HepG2 (cell line): ENCODE measurements at regions not wholly inside any gene's neighbourhood (a gene's known extent, or its start where the extent isn't known, plus 50 kb on each side); places are given as distances from the start of the nearest gene placed in this dataset.

ENCODE experiments used
- ATAC-seq: fragments of 200-7000 bp; cut with Tn5 transposase; 3 replicates; pipeline ENCODE4 v1.9.1; 2020; ENCODE audit warnings: mild to moderate bottlenecking, moderate library complexity
- BruUV-seq: library from RNA; stranded (reverse); fragments of 400-500 nt; replicated peaks from 2 replicates; lab custom pipeline; 2021; lab: Mats Ljungman, UMichigan
- CTCF ChIA-PET: fragments of 300-600 bp; formaldehyde crosslinking; extraction: SDS; loops from one replicate; lab custom pipeline; 2021; ENCODE audit warnings: low total read pairs, inconsistent platforms, low intra/inter-chr PET ratio; lab: Yijun Ruan, JAX
- POLR2A ChIA-PET: fragments of 350-600 bp; sonication (Branson Sonifier 250); formaldehyde crosslinking; loops from one replicate; lab custom pipeline; 2020; ENCODE audit warnings: antibody characterized with exemption, inconsistent platforms; lab: Yijun Ruan, JAX
- DNase-seq: peaks from one replicate; pipeline ENCODE4 v3.0.0-alpha.2; 2015; ENCODE audit warnings: low spot score
- FAIRE-seq: peaks from 3 replicates; lab custom pipeline; 2011; peaks lifted over from hg19 to GRCh38; lab: Jason Lieb, UNC
- H2AFZ ChIP-seq: one replicate; pipeline ENCODE4 v1.6.1; 2011; ENCODE audit warnings: low read length, inconsistent platforms
- H3K27ac ChIP-seq: fragments of 300-600 bp; 3 replicates; pipeline ENCODE4 v1.8.0; 2011; ENCODE audit warnings: mixed run types, mild to moderate bottlenecking, mixed read lengths, low read length, inconsistent platforms; ENCODE audit not compliant: insufficient read depth; ENCODE audit errors: extremely low read length
- H3K27me3 ChIP-seq, 2 experiments: fragments of 200-600 bp in 1 of 2; 2 replicates in 1 of 2; 3 replicates in 1 of 2; pipeline versions ENCODE4 v1.6.0 to v1.8.0; 2011; ENCODE audit warnings: low read length in 2 of 2, mild to moderate bottlenecking in 2 of 2, moderate library complexity in 2 of 2, inconsistent platforms in 1 of 2; ENCODE audit not compliant: insufficient read depth in 2 of 2, control insufficient read depth in 1 of 2
- H3K36me3 ChIP-seq, 2 experiments: fragments of 200-600 bp in 1 of 2; replicated peaks in 1 of 2; 2 replicates in 1 of 2; 3 replicates in 1 of 2; pipeline versions ENCODE4 v1.5.1 to v1.8.0; 2011; ENCODE audit warnings: low read length in 2 of 2, inconsistent platforms in 1 of 2; ENCODE audit not compliant: insufficient read depth in 2 of 2, control insufficient read depth in 1 of 2
- H3K4me1 ChIP-seq: 2 replicates; pipeline ENCODE4 v1.5.1; 2012; ENCODE audit warnings: low read length, inconsistent platforms; ENCODE audit not compliant: insufficient read depth
- H3K4me2 ChIP-seq: 2 replicates; pipeline ENCODE4 v1.6.0; 2011; ENCODE audit warnings: low read depth, low read length, inconsistent platforms
- H3K4me3 ChIP-seq, 3 experiments: fragments of 200-600 bp in 1 of 3; sonication (generic), shearing (Covaris generic) in 1 of 3; replicated peaks in 1 of 3; 2 replicates each; pipeline ENCODE4 v1.5.1; 2011 to 2016; ENCODE audit warnings: low read length in 3 of 3, inconsistent platforms in 2 of 3, low read depth in 2 of 3, mild to moderate bottlenecking in 2 of 3, control low read depth in 1 of 3, mixed read lengths in 1 of 3; ENCODE audit not compliant: insufficient read depth in 1 of 3
- H3K79me2 ChIP-seq: one replicate; pipeline ENCODE4 v1.6.1; 2011; ENCODE audit warnings: low read length, inconsistent platforms; ENCODE audit not compliant: insufficient read depth
- H3K9ac ChIP-seq: 2 replicates; pipeline ENCODE4 v1.6.0; 2011; ENCODE audit warnings: mild to moderate bottlenecking, low read depth, low read length, inconsistent platforms; ENCODE audit not compliant: insufficient read depth
- H3K9me3 ChIP-seq: 2 replicates; pipeline ENCODE4 v1.5.1; 2012; ENCODE audit warnings: mild to moderate bottlenecking, low read length
- H4K20me1 ChIP-seq: 2 replicates; pipeline ENCODE4 v1.6.0; 2011; ENCODE audit warnings: inconsistent platforms, mild to moderate bottlenecking, low read length, moderate library complexity; ENCODE audit not compliant: insufficient read depth
- AGO2 ChIP-seq: fragments of 200-400 bp; formaldehyde crosslinking; optimal IDR thresholded peaks from 2 replicates; pipeline ENCODE3; 2017; ENCODE audit warnings: mild to moderate bottlenecking, low read depth, low read length, moderate library complexity
- AKAP8 ChIP-seq: sonication (generic); formaldehyde crosslinking; IDR thresholded peaks from 2 replicates; pipeline ENCODE4 v1.5.1; 2020; ENCODE audit warnings: mild to moderate bottlenecking, missing genetic modification reagents
- CEBPB ChIP-seq: IDR thresholded peaks from 2 replicates; pipeline ENCODE4 v1.6.1; 2011; ENCODE audit warnings: low read depth, low read length, improper control_type of control experiment, borderline replicate concordance
- GMEB2 ChIP-seq: IDR thresholded peaks from 2 replicates; pipeline ENCODE4 v1.6.1; 2016; ENCODE audit warnings: missing biosample characterization, missing genetic modification reagents, low read depth
- GTF3A ChIP-seq: sonication (generic); formaldehyde crosslinking; conservative IDR thresholded peaks from 2 replicates; pipeline ENCODE4 v1.4.0; 2020; ENCODE audit warnings: mild to moderate bottlenecking, missing genetic modification reagents
- HOXA3 ChIP-seq: sonication (generic); formaldehyde crosslinking; IDR thresholded peaks from 2 replicates; pipeline ENCODE4 v1.5.0; 2020; ENCODE audit warnings: missing genetic modification reagents
- HOXD1 ChIP-seq: sonication (generic); formaldehyde crosslinking; IDR thresholded peaks from 2 replicates; pipeline ENCODE4 v1.5.0; 2020; ENCODE audit warnings: missing genetic modification reagents
- KAT7 ChIP-seq: IDR thresholded peaks from 2 replicates; pipeline ENCODE4 v1.6.1; 2018; ENCODE audit warnings: borderline replicate concordance, missing compliant biosample characterization
- PRMT3 ChIP-seq: sonication (generic); formaldehyde crosslinking; IDR thresholded peaks from 2 replicates; pipeline ENCODE4 v1.8.1; 2022; ENCODE audit warnings: low read depth, mild to moderate bottlenecking, moderate library complexity, missing genetic modification reagents, borderline replicate concordance
- RNF2 ChIP-seq: fragments of 450-650 bp; conservative IDR thresholded peaks from 2 replicates; pipeline ENCODE4 v1.6.1; 2016; ENCODE audit warnings: low read depth
- U2AF1 ChIP-seq: fragments of 200-400 bp; formaldehyde crosslinking; optimal IDR thresholded peaks from 2 replicates; pipeline ENCODE3; 2017; ENCODE audit warnings: mild to moderate bottlenecking, low read depth, low read length
- ZBTB21 ChIP-seq: sonication (generic); formaldehyde crosslinking; IDR thresholded peaks from 2 replicates; pipeline ENCODE4 v1.4.0; 2020; ENCODE audit warnings: missing genetic modification reagents
- ZNF282 ChIP-seq: fragments of 450-650 bp; IDR thresholded peaks from 2 replicates; pipeline ENCODE4 v1.6.1; 2018; ENCODE audit not compliant: partially characterized antibody
- ZNF383 ChIP-seq: sonication (generic); formaldehyde crosslinking; IDR thresholded peaks from 2 replicates; pipeline ENCODE4 v1.4.0; 2020; ENCODE audit warnings: missing genetic modification reagents, mild to moderate bottlenecking, borderline replicate concordance
- ZNF644 ChIP-seq: IDR thresholded peaks from 2 replicates; pipeline ENCODE4 v1.6.1; 2016; ENCODE audit warnings: low read depth
- ZNF703 ChIP-seq: sonication (generic); formaldehyde crosslinking; IDR thresholded peaks from 2 replicates; pipeline ENCODE4 v1.5.1; 2020; ENCODE audit warnings: missing genetic modification reagents, mild to moderate bottlenecking, moderate library complexity, borderline replicate concordance
- ZNF883 ChIP-seq: sonication (generic); formaldehyde crosslinking; IDR thresholded peaks from 2 replicates; pipeline ENCODE4 v1.5.1; 2020; ENCODE audit warnings: mild to moderate bottlenecking, missing genetic modification reagents; ENCODE audit errors: not compliant biosample characterization
- WGBS: methylation state at CpG from one replicate; pipeline ENCODE4 v1.1.6; 2017; ENCODE audit warnings: low lambda C conversion rate; 5-methylcytosine and 5-hydroxymethylcytosine counted together
- in situ Hi-C: cut with HindIII; loops from 2 replicates; pipeline ENCODE4 v1.10.0; 2017; ENCODE audit warnings: low pct_unique_long_range_greater_than_20kb; ENCODE audit not compliant: extremely low pct_ligation_motif_present
- intact Hi-C: fragments of 100-400 bp; cut with micrococcal nuclease; formaldehyde crosslinking; loops from one replicate; pipeline ENCODE4 v1.10.0; 2022; ENCODE audit not compliant: unreplicated experiment
- TF ChIP-seq, protein P1 (sequence below): sonication (generic); formaldehyde crosslinking; IDR thresholded peaks from 2 replicates; pipeline ENCODE4 v1.4.0; 2020; ENCODE audit warnings: mild to moderate bottlenecking, low read depth, missing genetic modification reagents
- TF ChIP-seq, protein P2 (sequence below): sonication (generic); formaldehyde crosslinking; IDR thresholded peaks from 2 replicates; pipeline ENCODE4; 2020; ENCODE audit warnings: missing genetic modification reagents, mild to moderate bottlenecking, borderline replicate concordance

- Histone ChIP-seq H3K9ac (no peak overlapping the region), H3K4me2 (no peak overlapping the region), H2AFZ (no peak overlapping the region), H3K27ac (no peak overlapping the region), H3K4me3 (no peak overlapping the region), H3K9me3 (no peaks in the 10 kb centered on the region), H3K79me2 (no peaks in the 10 kb centered on the region), H3K4me1 (no peaks in the 10 kb centered on the region), H4K20me1 (no peaks in the 10 kb centered on the region), H3K36me3 (no peaks in the 10 kb centered on the region), H3K27me3 (no peaks in the 10 kb centered on the region)
- no TSS peak for BruUV-seq
- CTCF ChIA-PET, result no interaction called here
- ATAC-seq (no peak), FAIRE-seq (no peak), DNase-seq (no peak)
- in situ Hi-C loops (no loop called here), intact Hi-C loops (no loop called here)
- POLR2A ChIA-PET, result no interaction called here
- WGBS, result 15% methylated on average over 4 of the region's 4 CpGs
- TF ChIP-seq ZNF883 (CRISPR knock-in tag) (no peak), AKAP8 (CRISPR knock-in tag) (no peak), ZNF383 (no peak), CEBPB (no peak), GTF3A (CRISPR knock-in tag) (no peak), HOXA3 (CRISPR knock-in tag) (no peak), U2AF1 (no peak), ZNF703 (CRISPR knock-in tag) (no peak), ZBTB21 (CRISPR knock-in tag) (no peak), ZNF644 (no peak), HOXD1 (CRISPR knock-in tag) (no peak), GMEB2 (no peak), ZNF282 (no peak), PRMT3 (CRISPR knock-in tag) (no peak), KAT7 (no peak), AGO2 (no peak), RNF2 (no peak)
- TF ChIP-seq, protein P1, sequence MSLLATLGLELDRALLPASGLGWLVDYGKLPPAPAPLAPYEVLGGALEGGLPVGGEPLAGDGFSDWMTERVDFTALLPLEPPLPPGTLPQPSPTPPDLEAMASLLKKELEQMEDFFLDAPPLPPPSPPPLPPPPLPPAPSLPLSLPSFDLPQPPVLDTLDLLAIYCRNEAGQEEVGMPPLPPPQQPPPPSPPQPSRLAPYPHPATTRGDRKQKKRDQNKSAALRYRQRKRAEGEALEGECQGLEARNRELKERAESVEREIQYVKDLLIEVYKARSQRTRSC, result no peak
- TF ChIP-seq, protein P2, sequence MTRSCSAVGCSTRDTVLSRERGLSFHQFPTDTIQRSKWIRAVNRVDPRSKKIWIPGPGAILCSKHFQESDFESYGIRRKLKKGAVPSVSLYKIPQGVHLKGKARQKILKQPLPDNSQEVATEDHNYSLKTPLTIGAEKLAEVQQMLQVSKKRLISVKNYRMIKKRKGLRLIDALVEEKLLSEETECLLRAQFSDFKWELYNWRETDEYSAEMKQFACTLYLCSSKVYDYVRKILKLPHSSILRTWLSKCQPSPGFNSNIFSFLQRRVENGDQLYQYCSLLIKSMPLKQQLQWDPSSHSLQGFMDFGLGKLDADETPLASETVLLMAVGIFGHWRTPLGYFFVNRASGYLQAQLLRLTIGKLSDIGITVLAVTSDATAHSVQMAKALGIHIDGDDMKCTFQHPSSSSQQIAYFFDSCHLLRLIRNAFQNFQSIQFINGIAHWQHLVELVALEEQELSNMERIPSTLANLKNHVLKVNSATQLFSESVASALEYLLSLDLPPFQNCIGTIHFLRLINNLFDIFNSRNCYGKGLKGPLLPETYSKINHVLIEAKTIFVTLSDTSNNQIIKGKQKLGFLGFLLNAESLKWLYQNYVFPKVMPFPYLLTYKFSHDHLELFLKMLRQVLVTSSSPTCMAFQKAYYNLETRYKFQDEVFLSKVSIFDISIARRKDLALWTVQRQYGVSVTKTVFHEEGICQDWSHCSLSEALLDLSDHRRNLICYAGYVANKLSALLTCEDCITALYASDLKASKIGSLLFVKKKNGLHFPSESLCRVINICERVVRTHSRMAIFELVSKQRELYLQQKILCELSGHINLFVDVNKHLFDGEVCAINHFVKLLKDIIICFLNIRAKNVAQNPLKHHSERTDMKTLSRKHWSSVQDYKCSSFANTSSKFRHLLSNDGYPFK (CRISPR knock-in tag), result no peak
Measured at GRCh38 chr3:103393395-103394186, 958.8 kb downstream of the ZPLD1 start.
